ENCODE measurements at regions not wholly inside any gene's neighbourhood (a gene's known extent, or its start where the extent isn't known, plus 50 kb on each side); places are given as distances from the start of the nearest gene placed in this dataset.

GRCh38 chr22:47607486-47607885, 845.0 kb downstream of the TBC1D22A start:
- DNase-seq (ENCODE audit: low spot score) (no peak), ATAC-seq (no peak), FAIRE-seq (no peak)
- Histone ChIP-seq H3K4me1 (ENCODE audit: insufficient read depth, low read length) (no peaks in the 10 kb centered on the region), H3K27ac (ENCODE audit: extremely low read length, insufficient read depth, low read length) (no peak overlapping the region), H3K9me3 (ENCODE audit: low read length) (no peaks in the 10 kb centered on the region), H3K9ac (ENCODE audit: insufficient read depth, low read depth, low read length) (no peak overlapping the region), H3K27me3 (ENCODE audit: control insufficient read depth in 1 of 2, insufficient read depth in 2 of 2, low read length in 2 of 2) (peaks cover 2 to 29% of the 10 kb centered on the region in 2 experiments; a peak in 3 of 5 replicates), H3K4me2 (ENCODE audit: low read depth, low read length) (no peak overlapping the region), H3K79me2 (ENCODE audit: insufficient read depth, low read length) (no peaks in the 10 kb centered on the region), H3K4me3 (replicated peaks in 1 of 3; ENCODE audit: insufficient read depth in 1 of 3, low read depth in 2 of 3, low read length in 3 of 3) (no peak overlapping the region), H2AFZ (ENCODE audit: low read length) (no peak overlapping the region), H4K20me1 (ENCODE audit: insufficient read depth, low read length) (no peaks in the 10 kb centered on the region), H3K36me3 (replicated peaks in 1 of 2; ENCODE audit: control insufficient read depth in 1 of 2, insufficient read depth in 2 of 2, low read length in 2 of 2) (no peaks in the 10 kb centered on the region)
- intact Hi-C loops (cut with micrococcal nuclease; ENCODE audit: unreplicated experiment) (no loop called here), in situ Hi-C loops (cut with HindIII; ENCODE audit: extremely low pct_ligation_motif_present, low pct_unique_long_range_greater_than_20kb) (no loop called here)
- WGBS (ENCODE audit: low lambda C conversion rate) = 29% methylated on average over 7 of the region's 7 CpGs
- ChIA-PET POLR2A (no interaction called here), CTCF (ENCODE audit: low intra/inter-chr PET ratio, low total read pairs) (no interaction called here)
- BruUV-seq (replicated peaks) = no TSS peak
- TF ChIP-seq ZSCAN30 (CRISPR knock-in tag; IDR thresholded peaks at IDR 0.05) (no peak), SIN3B (IDR thresholded peaks at IDR 0.05; ENCODE audit: low read length) (no peak), POGZ (CRISPR knock-in tag; IDR thresholded peaks at IDR 0.05) (no peak), POLR2A (IDR thresholded peaks at IDR 0.05; ENCODE audit: insufficient read depth in 1 of 2, low read depth in 2 of 2, low read length in 2 of 2) (no peak), NFAT5 (CRISPR knock-in tag; IDR thresholded peaks at IDR 0.05) (no peak), ZNF331 (CRISPR knock-in tag; IDR thresholded peaks at IDR 0.05) (no peak), E2F1 (CRISPR knock-in tag; IDR thresholded peaks at IDR 0.05) (no peak), NFIB (CRISPR knock-in tag; IDR thresholded peaks at IDR 0.05; ENCODE audit: borderline replicate concordance) (no peak), ZFP37 (CRISPR knock-in tag; IDR thresholded peaks at IDR 0.05; ENCODE audit: borderline replicate concordance) (no peak), TFDP2 (CRISPR knock-in tag; IDR thresholded peaks at IDR 0.05) (no peak), GFI1 (CRISPR knock-in tag; IDR thresholded peaks at IDR 0.05; ENCODE audit: borderline replicate concordance) (no peak), ZNF383 (CRISPR knock-in tag; IDR thresholded peaks at IDR 0.05; ENCODE audit: borderline replicate concordance) (no peak), MBNL3 (CRISPR knock-in tag; conservative IDR thresholded peaks at IDR 0.05) (no peak), NFATC3 (CRISPR knock-in tag; IDR thresholded peaks at IDR 0.05) (no peak), PCBP1 (IDR thresholded peaks at IDR 0.05; ENCODE audit: borderline replicate concordance, low read depth, low read length) (no peak), SATB2 (CRISPR knock-in tag; IDR thresholded peaks at IDR 0.05) (no peak), HIVEP1 (CRISPR knock-in tag; IDR thresholded peaks at IDR 0.05) (no peak), ZNF709 (CRISPR knock-in tag; IDR thresholded peaks at IDR 0.05) (no peak), LCORL (IDR thresholded peaks at IDR 0.05) (no peak), LCORL (CRISPR knock-in tag; IDR thresholded peaks at IDR 0.05) (no peak)

All from HepG2 (cell line).